ENCODE measurements at regions not wholly inside any gene's neighbourhood (a gene's known extent, or its start where the extent isn't known, plus 50 kb on each side); places are given as distances from the start of the nearest gene placed in this dataset.

DNA sequence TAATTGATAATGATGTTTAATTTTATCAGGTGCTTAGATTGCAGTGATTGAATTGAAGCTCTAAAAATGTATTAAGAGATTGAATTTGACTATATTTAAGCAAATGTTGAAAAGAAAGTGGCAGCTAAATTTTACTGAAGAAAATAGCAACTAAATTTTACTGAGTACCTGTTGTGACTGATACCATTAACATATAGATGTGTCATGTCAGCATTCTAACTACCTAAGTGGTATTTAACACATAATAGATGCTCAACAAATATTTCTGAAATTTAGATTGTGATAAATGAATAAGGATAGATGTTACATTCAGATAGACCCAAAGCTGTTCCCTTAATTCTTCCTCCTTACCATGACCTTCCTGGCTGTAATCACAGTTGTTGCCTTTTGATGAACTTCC lies 350.9 kb upstream of the VWC2 start:
- Histone ChIP-seq H3K4me3 (no peak overlapping the region), H3K27ac (no peak overlapping the region), H3K4me1 (no peaks in the 10 kb centered on the region), H3K36me3 (no peaks in the 10 kb centered on the region), H3K9me3 (no peaks in the 10 kb centered on the region), H3K27me3 (no peaks in the 10 kb centered on the region)
- ATAC-seq (no peak), DNase-seq (no peak)
- TF ChIP-seq, protein P1, sequence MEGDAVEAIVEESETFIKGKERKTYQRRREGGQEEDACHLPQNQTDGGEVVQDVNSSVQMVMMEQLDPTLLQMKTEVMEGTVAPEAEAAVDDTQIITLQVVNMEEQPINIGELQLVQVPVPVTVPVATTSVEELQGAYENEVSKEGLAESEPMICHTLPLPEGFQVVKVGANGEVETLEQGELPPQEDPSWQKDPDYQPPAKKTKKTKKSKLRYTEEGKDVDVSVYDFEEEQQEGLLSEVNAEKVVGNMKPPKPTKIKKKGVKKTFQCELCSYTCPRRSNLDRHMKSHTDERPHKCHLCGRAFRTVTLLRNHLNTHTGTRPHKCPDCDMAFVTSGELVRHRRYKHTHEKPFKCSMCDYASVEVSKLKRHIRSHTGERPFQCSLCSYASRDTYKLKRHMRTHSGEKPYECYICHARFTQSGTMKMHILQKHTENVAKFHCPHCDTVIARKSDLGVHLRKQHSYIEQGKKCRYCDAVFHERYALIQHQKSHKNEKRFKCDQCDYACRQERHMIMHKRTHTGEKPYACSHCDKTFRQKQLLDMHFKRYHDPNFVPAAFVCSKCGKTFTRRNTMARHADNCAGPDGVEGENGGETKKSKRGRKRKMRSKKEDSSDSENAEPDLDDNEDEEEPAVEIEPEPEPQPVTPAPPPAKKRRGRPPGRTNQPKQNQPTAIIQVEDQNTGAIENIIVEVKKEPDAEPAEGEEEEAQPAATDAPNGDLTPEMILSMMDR (IDR thresholded peaks at IDR 0.05), result no peak
- TF ChIP-seq POLR2A (IDR thresholded peaks at IDR 0.05), result no peak
- intact Hi-C loops (cut with DNase I), result no loop called here

DNA sequence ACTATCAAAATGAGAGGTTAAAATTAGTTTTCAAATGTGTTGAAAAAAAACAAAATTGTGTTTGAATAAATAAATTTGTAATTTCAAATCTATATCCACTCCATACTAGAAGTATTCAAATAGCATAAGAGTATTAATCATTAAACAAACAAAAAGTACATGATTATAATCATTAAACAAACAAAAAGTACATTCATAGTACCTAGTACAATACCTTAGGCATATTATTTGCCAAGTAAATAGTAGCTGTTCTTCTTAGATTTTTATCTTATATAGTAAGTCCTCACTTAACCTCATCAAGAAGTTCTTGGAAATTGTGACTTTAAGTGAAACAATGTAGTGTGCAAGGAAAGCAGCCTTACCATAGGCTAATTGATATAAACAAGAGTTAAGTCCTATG lies 349.3 kb upstream of the VWC2 start:
- ATAC-seq, result no peak

DNA sequence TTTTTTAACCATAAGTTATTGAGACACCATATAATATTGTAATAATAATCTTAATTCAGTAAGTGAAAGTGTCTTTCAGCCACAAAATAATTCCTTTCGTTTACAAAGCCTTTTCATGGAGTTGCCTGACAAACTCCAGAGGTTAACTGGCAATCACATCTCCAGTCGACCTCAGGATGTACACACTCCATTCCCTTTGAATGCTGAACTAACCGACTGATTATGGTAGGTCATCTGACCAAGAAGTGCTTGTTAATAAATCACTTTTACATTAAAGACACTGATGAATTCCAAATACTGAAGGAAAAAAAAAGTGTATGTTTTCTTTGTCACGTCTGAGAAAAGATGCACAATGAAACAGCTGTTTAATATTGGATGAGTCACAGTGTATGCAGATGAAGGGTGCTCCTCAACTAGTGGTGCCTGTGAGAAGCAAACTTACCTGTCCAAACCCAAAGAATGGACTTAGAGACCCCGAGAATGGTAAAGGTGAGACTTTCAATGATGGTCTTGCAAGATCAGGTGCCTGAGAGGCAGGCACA lies 348.1 kb upstream of the VWC2 start:
- ATAC-seq, result no peak
- no peaks in the 10 kb centered on the region for H3K4me1 ChIP-seq
- no peak for DNase-seq
- WGBS, 4 donors, result 41 to 56% (median 43%) methylated on average over 5 of the region's 5 CpGs
- intact Hi-C loops (cut with DNase I), result no loop called here
- no peak for TF ChIP-seq POLR2A (IDR thresholded peaks at IDR 0.05)
- TF ChIP-seq, protein P1 (IDR thresholded peaks at IDR 0.05), result no peak
- H3K9me3 ChIP-seq, result no peaks in the 10 kb centered on the region
- H3K27ac ChIP-seq, result no peak overlapping the region
- no peaks in the 10 kb centered on the region for H3K36me3 ChIP-seq
- H3K27me3 ChIP-seq, result no peaks in the 10 kb centered on the region
- no peak overlapping the region for H3K4me3 ChIP-seq

More for the DNA sequence above, 349.3 kb upstream of the VWC2 start:
- DNase-seq, result no peak
- H3K4me3 ChIP-seq, result no peak overlapping the region
- no peak overlapping the region for H3K27ac ChIP-seq
- intact Hi-C loops (cut with DNase I), result no loop called here
- H3K9me3 ChIP-seq, result no peaks in the 10 kb centered on the region
- no peak for TF ChIP-seq POLR2A (IDR thresholded peaks at IDR 0.05)
- TF ChIP-seq, protein P1 (IDR thresholded peaks at IDR 0.05), result no peak
- no peaks in the 10 kb centered on the region for H3K36me3 ChIP-seq
- H3K27me3 ChIP-seq, result no peaks in the 10 kb centered on the region
- no peaks in the 10 kb centered on the region for H3K4me1 ChIP-seq

DNA sequence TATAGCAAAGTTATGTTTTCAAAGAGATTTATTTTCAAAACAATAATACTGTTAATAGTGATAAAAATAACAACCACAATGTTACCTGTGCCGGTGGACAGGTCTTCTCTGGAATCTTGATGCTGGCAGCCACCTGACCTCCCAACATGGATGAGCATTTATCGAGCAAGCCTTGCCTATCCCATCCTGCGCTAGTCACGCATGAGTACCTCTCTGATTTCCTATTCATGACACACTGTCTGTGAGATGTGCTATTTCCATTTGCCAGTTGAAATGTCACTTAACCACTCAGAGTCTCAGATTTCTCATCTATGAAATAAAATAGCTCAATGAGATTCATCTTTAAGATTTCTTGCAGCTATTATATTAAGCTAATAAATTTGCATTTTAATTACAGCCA lies 341.2 kb upstream of the VWC2 start:
- no peak overlapping the region for H3K4me3 ChIP-seq
- no peak for ATAC-seq
- no peaks in the 10 kb centered on the region for H3K4me1 ChIP-seq
- no peaks in the 10 kb centered on the region for H3K36me3 ChIP-seq
- no peaks in the 10 kb centered on the region for H3K9me3 ChIP-seq
- no peaks in the 10 kb centered on the region for H3K27me3 ChIP-seq
- TF ChIP-seq, protein P1 (IDR thresholded peaks at IDR 0.05), result no peak
- TF ChIP-seq POLR2A (IDR thresholded peaks at IDR 0.05), result no peak
- intact Hi-C loops (cut with DNase I), result loop anchor here in 1 of 10 donors (10.0 kb wide), 1 partner anchor 63 kb away; no protein-coding TSS in a partner anchor
- no peak for DNase-seq
- 85 to 94% (median 89%) methylated on average over 4 of the region's 4 CpGs for WGBS, 4 donors
- H3K27ac ChIP-seq, result no peak overlapping the region

Data from heart left ventricle (tissue), 16 donors.